HG03457 (cell line): ENCODE measurements at regions not wholly inside any gene's neighbourhood (a gene's known extent, or its start where the extent isn't known, plus 50 kb on each side); places are given as distances from the start of the nearest gene placed in this dataset.

Experiments used
- ATAC-seq: cut with Tn5 transposase; IDR thresholded peaks from one replicate; pipeline ENCODE4 v1.9.1; 2021; ENCODE audit warnings: moderate number of reproducible peaks; ENCODE audit not compliant: unreplicated experiment

DNA sequence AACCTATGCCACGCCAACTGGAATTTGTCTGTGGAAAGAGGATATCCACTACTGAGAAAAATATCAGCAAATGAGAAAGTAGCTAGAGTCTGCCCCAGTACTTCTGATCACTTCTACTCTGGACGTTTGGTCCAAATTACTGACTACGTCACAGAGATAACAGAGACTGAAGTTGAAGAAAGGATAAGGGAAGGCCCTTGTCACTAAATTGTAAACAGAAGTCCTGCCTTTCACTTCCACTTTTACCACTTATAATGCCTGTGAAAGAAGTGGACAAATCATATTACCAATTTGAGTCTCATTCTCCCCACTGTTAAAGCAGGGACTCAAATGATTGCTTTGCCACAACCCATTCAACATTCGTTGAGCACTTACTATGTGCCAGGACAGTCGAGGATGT lies 173.9 kb upstream of the ERBB4 start:
- ATAC-seq, result no peak

- no peak for ATAC-seq
Measured at GRCh38 chr2:212711856-212712255, 173.3 kb upstream of the ERBB4 start.

DNA sequence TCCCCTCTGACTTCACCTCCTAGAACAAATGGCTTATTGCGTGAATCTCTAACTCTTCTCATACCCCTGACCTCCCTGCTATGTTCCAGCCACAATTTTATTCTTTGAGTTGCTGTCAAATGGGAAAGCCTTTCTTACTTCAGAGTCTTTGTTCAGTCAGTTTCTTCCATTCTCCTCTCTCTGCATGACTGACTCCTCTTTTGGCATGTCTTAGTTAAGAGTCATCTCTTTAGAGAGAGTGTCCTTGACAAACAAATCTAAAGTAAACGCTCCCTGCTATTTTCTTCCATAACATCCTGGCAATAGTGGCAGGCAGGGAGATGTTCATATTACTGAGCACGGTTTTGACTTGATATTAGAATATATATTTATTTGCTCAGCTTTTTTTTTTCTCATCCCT lies 170.7 kb upstream of the ERBB4 start:
- ATAC-seq, result no peak

DNA sequence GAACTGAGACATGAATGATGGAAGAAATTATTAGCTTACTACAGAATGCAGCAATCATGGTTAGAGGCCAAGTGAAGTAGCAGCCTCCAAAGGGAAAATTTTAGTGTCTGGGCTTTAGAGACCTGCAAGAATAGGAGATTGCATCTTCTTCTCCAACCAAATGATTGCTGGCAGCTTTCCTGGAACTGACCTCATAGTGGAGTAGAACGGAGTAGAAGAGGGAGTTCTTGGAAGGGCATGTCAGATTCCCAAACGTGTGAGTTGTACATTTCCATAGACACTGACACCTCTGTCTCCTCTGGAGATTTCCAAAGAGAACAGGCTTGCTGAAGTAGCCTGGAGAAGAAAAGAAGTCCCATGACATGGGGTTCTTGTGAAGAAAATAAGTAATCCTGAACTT lies 169.8 kb upstream of the ERBB4 start:
- ATAC-seq, result no peak

DNA sequence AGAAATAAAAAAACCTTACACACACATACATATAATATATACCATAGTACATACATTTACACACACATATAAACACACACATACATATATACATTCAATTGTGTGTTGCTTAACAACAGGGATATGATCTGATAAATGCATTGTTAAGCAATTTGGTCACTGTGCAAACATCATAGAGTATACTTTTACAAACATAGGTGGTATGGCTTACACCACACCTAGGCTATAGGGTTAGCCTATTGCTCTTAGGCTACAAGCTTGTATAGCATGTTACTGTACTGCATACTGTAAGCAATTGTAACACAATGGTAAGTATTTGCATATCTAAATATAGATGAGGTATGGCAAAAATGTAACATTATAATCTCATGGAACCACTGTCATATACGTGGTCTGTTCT lies 156.8 kb upstream of the ERBB4 start:
- ATAC-seq, result no peak

DNA sequence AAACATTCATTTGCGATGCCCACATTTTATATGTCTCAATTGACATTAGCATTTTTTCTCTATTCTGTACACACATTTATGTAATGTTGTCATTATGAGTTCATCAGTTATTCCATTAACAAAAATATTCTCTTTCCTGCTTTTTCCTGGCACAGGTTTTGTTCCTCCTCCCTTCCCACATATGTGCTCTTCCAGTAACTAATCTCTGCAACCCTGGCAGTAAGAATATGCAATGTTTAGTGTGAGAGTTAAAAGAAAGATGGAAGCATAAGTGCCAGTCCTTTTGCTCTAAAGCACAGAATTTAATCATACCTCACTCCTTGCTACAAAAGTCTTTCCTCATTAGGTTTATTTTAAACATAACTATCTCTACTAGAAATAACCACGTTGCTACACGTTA lies 155.8 kb upstream of the ERBB4 start:
- no peak for ATAC-seq

- no peak for ATAC-seq
Measured at GRCh38 chr2:212692466-212692865, 153.9 kb upstream of the ERBB4 start.

GRCh38 chr2:212686285-212686895 lies 147.8 kb upstream of the ERBB4 start:
- ATAC-seq, result no peak

DNA sequence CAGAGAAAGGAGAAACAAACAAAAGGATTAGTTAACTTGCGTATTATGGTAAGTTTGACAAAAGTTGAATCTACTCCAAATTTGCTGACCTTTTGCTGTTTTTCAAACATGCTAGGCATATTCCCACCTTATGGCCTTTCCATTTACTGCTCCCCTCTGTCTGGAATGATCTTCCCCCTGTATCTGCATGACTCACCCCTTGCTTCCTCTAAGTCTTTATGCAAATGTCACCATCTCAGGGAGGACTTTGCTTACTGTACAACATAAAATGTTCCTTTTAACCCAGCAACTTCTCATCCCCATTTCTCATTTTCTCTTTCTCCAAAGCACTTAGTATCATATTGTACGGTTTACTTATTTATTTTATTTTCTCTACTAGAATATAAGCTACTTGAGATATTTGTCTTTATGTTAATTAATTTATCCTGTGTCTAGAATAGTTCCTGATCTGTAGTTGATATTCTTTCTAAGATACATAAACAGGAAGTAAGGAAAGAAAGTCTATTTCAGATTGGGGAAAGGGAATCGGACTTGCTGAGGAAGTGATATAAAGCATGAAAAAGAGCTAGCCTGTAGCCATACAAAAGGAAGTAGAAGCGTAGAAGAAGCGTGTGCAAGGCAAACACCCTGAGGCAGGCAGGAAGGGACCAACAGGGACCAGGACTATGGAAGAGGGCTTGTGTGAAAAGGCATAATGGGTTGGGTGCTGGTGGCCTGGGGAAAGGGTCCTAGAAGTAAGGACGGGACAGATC lies 144.9 kb upstream of the ERBB4 start:
- no peak for ATAC-seq

- ATAC-seq, result no peak
Measured at GRCh38 chr2:212682937-212683336, 144.3 kb upstream of the ERBB4 start.

DNA sequence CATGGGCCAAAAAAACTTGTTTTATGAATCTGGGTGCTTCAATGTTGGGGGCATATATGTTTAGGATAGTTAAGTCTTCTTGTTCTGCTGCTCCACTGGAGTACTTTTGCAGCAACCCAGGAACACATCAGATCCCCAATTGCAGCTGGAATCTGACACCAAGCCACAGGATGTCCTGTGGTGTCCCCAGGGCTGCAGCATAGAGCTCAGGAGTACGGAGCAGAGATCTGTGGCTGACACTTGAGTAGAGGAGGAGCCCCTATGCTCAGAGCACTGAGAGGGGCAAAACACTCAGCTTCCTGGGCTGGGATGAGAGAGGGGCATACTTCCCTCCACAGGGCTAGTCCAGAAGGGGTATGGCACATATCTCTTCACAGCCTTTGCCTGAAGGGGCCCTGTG lies 138.9 kb upstream of the ERBB4 start:
- no peak for ATAC-seq

DNA sequence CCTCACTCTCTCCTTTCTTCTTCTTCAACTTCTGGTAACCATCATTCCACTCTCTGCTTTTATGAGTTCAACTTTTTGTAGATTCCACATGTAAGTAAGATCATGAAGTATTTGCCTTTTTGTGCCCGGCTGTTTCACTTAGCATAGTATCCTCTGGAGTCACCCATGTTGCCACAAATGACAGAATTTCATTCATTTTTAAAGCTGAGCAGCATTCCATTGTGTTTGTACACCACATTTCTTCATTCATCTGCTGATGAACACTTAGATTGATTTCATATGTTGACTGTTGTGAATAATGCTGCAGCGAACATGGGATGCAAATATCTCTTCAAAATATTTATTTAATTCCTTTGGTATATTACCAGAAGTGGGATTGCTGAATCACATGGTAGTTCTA lies 133.6 kb upstream of the ERBB4 start:
- ATAC-seq, result no peak

DNA sequence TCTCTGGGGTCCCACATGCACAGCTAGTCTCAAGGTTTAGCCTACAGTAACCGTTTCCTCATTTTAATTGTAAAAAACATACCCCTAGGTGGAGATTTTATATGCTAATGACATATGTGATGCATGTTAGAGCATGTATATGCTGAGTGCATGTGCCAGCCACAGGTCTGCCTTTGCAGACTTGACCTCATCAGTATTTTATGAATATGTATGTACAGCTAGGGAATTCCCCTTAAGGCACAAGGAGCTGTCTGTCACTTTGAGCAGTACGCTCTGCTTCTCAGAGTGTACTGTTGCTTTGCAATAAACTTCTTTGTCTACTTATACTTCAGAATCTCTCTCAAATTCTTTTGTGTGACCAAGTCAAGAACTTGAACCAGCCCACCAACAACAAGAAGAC lies 131.2 kb upstream of the ERBB4 start:
- ATAC-seq, result no peak

DNA sequence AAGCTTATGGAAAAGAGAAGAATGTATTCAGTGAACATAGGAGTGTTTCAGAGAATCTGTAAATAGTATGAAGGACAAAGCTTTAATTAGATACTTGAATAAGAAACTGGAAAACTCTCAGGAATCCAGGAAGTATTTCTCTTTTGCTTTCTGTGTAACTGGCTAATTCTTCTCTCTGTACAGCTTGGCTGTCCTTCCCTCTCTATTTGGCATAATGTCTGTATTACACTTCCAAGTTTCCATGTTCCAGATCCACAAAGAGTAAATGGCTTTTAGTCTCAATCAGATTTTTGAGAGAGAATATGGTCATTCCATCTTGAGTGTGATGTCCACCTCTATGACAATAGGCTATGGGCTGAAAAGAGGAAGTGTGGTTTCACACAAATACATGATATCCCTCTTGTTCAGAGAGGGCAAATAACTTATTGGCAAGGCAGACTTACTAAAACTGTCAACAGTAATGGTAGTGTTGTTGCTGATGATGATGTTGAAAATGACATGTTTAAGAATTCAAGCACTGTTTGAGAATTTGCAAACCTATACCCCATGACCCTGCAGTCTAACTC lies 129.2 kb upstream of the ERBB4 start:
- no peak for ATAC-seq

- ATAC-seq, result no peak
Measured at GRCh38 chr2:212665948-212666347, 127.3 kb upstream of the ERBB4 start.

DNA sequence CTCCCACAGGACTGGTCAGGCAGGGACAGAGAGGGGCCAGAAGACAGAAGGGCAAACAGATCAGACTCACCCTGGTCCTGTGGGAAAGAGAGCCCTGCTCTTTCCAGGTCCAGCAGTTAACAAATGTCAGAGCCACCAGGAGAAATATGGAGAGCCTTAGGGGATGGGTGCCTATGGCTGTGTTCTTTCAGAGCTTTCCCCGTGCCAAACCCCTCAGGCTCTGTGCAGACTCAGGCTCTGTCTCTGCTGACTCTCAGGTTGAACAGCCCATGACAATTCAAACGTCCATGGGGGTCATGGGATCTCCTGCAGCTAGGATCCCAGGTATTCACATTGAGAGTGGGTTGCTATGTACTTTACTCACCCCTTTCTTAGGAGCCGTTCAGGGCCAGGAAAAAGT lies 120.8 kb upstream of the ERBB4 start:
- no peak for ATAC-seq

GRCh38 chr2:212649646-212650045 lies 111.0 kb upstream of the ERBB4 start:
- ATAC-seq, result no peak

DNA sequence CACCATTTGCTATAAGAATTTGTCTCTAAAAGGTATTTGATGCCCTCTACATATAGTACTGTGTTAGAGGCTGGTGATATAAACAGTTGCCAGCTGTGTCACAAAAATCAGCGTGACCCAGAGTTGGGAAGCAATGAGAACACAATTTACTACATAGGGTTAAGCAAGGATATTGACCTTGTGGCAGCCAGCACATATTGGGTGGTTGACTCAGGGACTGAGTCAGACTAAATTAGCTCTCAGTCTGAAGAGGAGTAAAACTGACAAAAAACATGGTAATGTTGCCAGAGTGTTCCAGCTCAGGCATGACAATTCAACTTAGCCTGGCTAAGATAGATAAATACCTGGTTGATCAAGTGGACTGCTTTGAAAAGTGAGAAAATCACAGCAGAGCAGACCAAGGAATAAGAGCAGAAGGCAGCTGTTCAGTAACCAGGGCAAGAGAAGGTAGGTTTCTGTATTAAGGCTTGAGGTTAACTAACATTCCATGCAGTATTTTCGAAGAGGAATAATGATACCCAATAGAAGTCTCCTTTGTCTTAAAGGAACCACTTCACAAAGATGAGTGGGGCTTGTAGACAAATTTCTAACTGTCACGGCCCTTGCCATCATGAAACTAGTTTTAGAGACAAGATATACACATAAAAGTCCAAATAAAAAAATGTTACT lies 108.2 kb upstream of the ERBB4 start:
- ATAC-seq, result no peak

DNA sequence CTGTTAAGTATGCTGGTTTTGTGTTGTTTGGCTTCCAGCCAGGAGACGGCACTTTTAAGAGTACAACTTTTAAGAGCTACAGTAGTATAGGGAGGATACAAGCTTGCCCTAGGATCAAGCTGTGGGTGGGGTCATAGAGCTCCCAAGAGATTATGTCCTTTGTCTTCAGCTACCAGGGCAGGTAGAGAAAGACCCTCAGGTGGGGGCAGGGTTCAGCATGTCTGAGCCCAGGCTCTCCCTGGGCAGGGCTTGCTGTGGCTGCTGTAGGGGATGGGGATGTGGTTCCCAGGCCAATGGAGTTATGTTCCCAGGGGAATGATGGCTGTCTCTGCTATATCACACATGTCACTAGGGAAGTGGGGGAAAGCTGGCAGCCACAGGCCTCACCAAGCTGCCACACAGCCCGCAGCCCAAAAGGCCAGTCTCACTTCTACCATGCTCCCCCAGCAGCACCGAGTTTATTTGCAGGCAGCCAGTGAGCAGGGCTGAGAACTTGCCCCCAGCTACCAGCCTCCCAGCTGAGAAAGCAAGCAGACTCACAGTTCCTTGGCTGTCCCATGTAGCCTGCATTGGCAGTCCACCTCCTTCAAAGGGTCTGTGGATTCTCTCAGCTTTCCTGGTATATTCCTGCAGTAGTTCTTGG lies 105.7 kb upstream of the ERBB4 start:
- ATAC-seq, result no peak

DNA sequence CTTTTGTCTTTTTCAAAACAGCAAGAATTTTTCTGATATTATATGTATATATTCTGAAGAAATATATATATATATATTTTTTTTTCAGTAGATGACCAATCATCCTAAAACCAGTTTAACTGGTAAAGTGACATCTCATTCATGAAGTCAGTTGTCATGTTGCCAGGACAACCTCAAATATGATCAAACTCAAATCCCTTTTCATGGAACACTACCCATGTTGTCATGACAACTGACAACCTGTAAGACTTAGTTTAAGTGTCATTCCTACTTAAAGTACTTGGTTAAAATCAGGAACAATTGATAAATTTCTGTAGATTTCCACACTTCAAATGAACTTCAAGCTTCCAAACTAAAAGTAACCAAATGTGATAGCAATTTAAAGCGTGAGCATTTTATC lies 101.8 kb upstream of the ERBB4 start:
- no peak for ATAC-seq

GRCh38 chr2:212638694-212639093 lies 100.1 kb upstream of the ERBB4 start:
- ATAC-seq, result no peak

DNA sequence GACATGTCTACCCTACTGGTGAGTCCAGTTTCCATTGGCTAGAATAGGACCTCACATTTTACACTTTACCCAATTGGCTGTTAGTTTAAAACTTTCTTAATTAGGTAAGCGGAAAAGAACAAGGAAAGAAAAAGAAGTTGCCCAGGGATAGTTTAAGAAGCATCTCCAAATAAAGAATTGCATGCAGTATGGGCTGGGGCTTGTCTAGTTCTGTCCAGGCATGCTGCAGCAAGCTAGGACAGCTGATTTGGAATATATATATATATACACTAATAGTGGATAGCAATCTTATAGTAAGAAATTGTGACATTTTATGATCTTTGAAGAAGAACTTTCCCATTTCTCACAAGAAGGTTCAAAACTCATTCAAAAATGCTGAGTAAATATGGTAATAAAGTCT lies 90.0 kb upstream of the ERBB4 start:
- no peak for ATAC-seq
